Embryonic facial prominence (tissue), 1 donor: ENCODE measurements at regions not wholly inside any gene's neighbourhood (a gene's known extent, or its start where the extent isn't known, plus 50 kb on each side); places are given as distances from the start of the nearest gene placed in this dataset.
A peak's percentile ranks its signal among the peaks of the same experiment; 100 is the strongest.

Source experiments
- DNase-seq: peaks from one replicate; pipeline ENCODE4 v3.0.0-alpha.2; 2016; ENCODE audit errors: extremely low spot score

- no peak for DNase-seq
These were observed 163.5 kb upstream of the LYZL2 start for GRCh38 chr10:30793093-30793492.

GRCh38 chr10:30792025-30792424, 162.5 kb upstream of the LYZL2 start:
- no peak for DNase-seq

GRCh38 chr10:30791197-30791611, 161.7 kb upstream of the LYZL2 start:
- no peak for DNase-seq

- DNase-seq = no peak
These were observed 160.3 kb upstream of the LYZL2 start for GRCh38 chr10:30789806-30790205.

GRCh38 chr10:30788307-30788706, 158.8 kb upstream of the LYZL2 start:
- no peak for DNase-seq

GRCh38 chr10:30786906-30787305, 157.4 kb upstream of the LYZL2 start:
- DNase-seq = no peak

- no peak for DNase-seq
These were observed 156.6 kb upstream of the LYZL2 start for GRCh38 chr10:30786131-30786530.

- no peak for DNase-seq
These were observed 155.5 kb upstream of the LYZL2 start for GRCh38 chr10:30784897-30785605.

GRCh38 chr10:30784524-30784896, 155.0 kb upstream of the LYZL2 start:
- peak; percentile 81 for DNase-seq

GRCh38 chr10:30783939-30784501, 154.5 kb upstream of the LYZL2 start:
- peak; percentile 90 for DNase-seq

- no peak for DNase-seq
These were observed 153.2 kb upstream of the LYZL2 start for GRCh38 chr10:30782537-30783461.

GRCh38 chr10:30782157-30782536, 152.6 kb upstream of the LYZL2 start:
- no peak for DNase-seq

- no peak for DNase-seq
These were observed 152.1 kb upstream of the LYZL2 start for GRCh38 chr10:30781670-30782121.

- no peak for DNase-seq
These were observed 149.2 kb upstream of the LYZL2 start for GRCh38 chr10:30778769-30779168.

- DNase-seq = peak; percentile 68
These were observed 146.4 kb upstream of the LYZL2 start for GRCh38 chr10:30775779-30776591.

- no peak for DNase-seq
These were observed 144.7 kb upstream of the LYZL2 start for GRCh38 chr10:30774261-30774660.

- DNase-seq = no peak
These were observed 143.9 kb upstream of the LYZL2 start for GRCh38 chr10:30773501-30773900.

- DNase-seq = no peak
These were observed 141.3 kb upstream of the LYZL2 start for GRCh38 chr10:30770816-30771215.

- no peak for DNase-seq
These were observed 140.7 kb upstream of the LYZL2 start for GRCh38 chr10:30770229-30770628.

GRCh38 chr10:30769361-30769760, 139.8 kb upstream of the LYZL2 start:
- DNase-seq = no peak

- DNase-seq = no peak
These were observed 136.1 kb upstream of the LYZL2 start for GRCh38 chr10:30765616-30766015.
